GM19467 (cell line): ENCODE measurements at regions not wholly inside any gene's neighbourhood (a gene's known extent, or its start where the extent isn't known, plus 50 kb on each side); places are given as distances from the start of the nearest gene placed in this dataset.

Experiments used
- ATAC-seq: cut with Tn5 transposase; IDR thresholded peaks from one replicate; pipeline ENCODE4 v1.9.1; 2021; ENCODE audit warnings: mild to moderate bottlenecking, moderate library complexity; ENCODE audit not compliant: unreplicated experiment

DNA sequence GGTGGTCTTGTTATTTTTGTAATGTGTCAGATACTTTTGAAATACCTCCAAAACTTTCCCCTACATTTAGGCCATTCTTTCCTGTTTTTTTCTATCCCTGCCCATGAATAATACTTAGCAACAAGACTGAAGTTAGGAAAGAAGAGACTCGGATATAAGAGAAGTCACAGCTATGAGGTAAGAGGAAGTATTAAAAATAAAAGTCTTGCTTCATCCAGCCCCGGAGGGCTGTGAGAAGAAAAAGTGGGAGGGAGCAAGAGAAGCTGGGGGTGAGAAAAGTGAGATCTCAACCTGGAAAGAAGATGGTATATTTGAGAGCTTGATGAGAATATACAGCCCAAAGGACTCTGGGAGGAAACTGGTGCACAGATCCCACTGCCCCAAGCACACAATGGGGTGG is 213.5 kb upstream of the CDIN1 start:
- ATAC-seq, result no peak

DNA sequence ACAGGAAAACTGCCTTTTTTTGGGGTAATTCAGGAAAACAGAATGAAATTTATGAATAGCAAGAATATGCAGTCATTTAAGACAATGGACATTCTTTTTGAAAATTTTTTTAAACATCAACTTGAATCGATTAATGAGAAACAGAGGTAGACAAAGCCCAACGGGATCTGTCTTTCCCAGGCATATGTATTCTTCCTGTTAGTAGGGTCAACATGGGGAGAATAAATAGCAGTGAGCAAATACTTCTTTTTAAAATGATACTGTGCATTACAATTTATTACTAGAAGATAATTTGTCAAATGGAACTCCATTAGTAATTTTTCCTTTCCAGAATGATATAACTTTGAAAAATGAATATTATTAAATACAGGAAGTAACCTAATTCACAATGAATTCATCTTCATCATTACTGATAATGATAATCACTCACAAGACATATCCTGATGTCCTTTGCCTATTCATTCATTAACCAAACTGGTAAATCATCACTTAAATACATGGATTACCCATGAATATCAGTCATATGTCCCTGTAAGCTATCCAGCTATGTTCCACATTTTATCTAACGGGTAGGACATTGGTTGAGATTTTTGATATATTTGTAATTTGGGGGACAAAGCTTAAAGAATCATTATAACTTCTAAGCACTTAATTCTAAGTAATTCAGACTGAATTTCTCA is 209.2 kb upstream of the CDIN1 start:
- no peak for ATAC-seq

DNA sequence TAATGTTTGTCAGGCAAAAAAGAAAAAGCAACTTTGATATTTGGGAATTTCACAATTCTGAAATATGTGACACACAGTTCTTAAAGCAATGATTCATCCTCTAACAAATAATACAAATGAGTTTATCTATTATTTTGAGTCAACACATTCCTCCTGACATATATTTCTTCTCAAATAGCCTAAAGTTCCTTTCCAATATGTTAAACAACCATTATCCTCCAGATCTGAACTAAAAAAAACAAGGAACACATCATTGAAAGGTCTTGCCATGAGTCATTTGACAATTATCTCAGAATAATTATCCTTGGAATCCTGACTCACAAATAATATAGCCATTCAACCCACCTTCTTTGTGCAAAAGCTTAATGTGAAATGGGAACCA is 208.7 kb upstream of the CDIN1 start:
- no peak for ATAC-seq

DNA sequence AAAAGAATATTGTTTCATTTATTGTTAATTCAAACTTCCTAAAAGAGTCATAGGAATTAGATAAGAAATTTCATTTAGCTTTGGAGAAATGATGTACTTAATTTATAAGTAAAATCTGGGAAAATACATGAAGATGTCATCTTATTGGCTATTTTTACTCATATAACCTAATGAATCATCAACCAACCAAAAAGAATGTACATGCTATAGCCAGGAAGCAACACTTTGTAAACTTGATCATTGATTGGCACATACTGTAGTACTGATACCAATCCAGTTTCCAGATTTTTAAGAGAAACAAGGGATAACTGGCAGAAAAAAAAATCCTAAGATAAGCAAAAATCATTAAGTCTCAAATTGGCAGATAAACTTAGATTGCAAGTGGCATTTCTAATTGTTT is 207.9 kb upstream of the CDIN1 start:
- ATAC-seq, result no peak

DNA sequence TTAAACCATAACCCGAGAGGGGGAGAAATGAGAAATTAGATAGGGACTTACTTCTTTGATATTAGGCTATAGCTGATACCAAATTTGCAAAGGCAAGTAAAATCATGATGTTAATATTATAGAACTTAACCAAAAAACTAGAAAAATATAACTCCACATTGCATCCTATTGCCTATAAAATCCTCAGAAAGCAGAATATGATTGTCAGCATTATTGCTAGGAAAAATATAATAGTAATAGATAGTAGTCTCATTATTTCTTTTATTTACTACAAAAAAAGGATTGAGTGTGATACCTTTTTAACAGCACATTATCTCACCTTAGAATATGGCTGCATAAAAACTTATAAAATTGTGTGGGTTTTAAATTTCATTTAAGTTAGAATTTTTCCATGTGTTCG is 206.5 kb upstream of the CDIN1 start:
- ATAC-seq, result no peak

DNA sequence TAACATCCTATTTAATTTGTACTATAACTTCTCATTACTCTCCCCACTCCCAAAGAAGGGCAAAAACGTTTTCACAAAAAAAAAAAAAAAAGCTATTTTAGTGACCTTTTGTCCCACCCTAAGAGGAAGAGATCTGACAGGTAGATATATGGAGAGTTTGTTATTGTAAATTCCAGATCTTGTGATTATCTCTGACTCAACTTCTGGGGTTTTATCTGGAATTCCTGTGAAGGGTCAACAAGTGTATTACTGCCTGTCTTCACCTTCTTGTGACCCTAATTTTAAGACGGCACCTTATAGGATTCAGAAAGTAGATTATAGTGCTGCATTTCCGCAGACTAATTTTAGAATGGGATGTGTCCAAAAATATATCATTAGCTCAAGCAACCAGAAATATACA is 205.9 kb upstream of the CDIN1 start:
- ATAC-seq, result no peak

DNA sequence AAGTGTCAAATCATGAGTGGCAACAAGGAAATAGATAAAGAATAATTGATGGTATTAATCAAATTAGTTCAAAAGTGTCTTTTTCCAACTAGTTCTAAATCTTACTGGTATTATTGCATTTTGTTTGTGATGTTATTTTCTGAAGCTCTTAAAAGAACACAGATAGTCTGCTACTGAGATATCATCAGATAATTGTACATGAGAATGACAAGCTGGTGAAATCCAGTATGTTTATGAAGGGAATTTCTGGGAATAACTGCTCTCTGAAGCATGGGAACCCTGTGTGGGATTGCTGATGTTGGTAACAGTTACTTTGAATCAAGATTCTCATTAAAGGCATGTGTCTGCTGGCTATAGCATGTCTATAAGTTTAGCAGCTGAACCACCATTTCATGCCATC is 190.3 kb upstream of the CDIN1 start:
- no peak for ATAC-seq

DNA sequence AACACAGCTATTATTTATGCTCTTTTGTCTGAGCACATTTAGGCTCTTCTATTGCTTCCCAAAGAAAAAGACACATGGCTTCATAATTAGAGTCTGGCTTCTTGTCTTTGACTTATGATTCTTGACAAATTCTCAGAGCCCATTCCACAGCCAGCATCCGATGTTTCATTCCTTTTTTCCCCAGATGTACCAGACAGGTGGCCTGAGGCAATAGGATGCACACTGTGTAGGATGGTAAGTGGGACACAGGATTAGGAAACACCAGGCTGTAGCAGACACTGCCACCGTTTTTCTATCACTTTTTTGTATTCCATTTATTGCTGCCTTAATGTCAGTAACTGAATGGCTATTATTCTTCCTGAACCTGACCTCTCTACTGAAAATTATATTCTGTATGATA is 188.9 kb upstream of the CDIN1 start:
- no peak for ATAC-seq

DNA sequence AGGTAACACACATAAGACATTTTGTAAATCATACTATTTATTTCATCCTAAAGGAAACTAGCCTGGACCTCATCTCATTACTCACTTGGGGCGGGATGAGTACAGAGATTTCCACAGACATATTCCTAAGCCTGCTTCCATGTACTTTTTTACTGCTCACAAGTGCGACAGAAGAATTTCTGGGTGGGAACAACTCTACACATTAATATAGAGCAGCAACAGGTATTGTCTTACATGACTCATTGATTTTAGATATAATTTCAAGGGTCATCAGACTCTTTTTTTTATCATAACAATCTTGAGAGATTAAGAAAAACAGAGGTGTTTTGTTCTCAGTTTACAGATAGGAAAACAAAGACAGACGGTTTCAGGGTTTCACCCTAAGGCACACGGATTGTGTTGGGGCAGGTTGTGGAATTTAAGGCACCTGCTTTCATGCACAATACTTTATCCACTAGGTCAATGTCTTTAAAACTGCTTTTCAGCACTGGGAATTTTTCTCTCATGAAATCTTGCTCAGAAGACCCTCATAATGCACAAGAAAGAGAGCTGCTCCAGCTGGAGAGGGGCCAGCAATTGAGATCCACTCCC is 186.7 kb upstream of the CDIN1 start:
- ATAC-seq, result no peak

DNA sequence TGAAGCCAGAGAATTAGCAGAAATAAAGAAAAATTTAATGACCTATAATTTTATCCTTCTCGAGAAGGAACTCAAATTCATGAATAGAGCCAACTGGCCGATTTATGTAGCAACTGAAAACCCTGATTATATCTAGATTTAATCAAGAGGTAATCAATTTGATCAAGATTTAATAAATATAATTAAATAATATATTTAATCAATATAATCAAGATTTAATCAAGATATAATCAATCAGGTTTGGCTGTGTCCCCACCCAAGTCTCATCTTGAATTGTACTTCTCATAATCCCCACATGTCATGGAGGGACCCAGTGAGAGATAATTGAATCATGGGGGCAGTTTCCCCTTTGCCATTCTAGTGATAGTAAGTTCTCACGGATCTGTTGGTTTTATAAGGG is 181.2 kb upstream of the CDIN1 start:
- ATAC-seq, result no peak

DNA sequence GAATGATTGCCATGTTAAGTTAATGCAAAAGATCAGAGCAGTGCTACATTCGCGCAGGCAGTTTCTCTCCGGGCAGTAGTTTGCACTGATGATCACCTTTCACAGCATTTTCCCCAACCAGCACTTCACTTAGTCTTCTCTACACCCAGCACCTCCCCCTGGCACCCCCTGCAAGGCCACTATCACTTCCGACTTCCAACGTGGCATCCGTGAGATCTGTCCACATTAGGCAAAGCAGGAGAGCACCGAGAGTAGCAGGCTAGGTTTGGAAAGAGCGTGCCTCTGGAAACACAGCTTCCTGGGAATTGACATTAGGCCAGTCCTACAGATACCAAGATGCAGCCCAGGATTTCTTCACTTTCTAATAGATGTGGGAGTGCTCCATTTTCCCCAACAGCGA is 180.2 kb upstream of the CDIN1 start:
- no peak for ATAC-seq

DNA sequence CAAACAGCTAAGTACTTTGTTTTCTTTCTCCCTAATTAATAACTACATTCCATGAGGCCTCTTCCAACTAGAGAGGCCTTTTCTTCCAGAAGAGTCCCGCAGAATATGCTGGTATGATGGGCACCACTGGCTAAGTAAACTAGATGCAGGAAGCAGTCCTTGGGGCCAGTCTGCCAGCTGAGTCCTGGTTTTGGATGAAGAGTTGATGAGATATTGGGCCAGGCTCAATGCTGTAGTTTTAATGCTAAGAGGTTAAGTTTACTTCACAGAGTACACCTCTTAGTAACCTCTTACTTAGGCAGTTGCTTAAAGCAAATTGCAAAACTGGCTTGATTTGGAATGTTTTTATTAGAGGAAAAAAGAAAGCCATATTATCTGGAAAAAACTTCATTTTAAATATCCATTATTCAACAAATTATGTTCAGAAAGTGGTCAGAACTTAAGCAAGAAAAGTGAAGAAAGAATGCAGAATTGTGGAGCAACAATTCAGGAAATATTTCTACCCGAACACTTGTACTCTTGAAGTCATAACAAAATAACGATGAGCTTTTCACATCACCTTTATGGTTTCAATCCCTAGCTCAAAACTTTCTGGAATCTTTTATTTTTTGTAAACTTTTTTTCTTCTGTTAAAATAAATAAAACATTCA is 178.4 kb upstream of the CDIN1 start:
- no peak for ATAC-seq

DNA sequence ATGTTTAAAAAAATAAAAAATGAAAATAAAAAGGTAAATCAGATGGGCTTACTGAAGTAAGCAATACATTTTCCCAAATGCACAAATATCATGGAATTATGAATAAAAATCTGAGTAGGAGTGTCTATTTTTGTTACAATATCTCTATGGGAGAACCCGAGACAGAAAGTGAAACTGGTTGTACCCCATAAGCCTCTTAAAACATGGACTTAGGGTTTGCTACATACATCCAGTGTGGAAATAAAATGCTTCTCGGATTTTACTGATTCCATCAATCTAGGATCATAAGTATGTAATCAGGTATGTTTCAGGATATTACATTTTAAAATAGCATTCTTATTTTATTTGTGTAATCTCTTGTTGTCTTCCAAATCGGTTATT is 177.8 kb upstream of the CDIN1 start:
- no peak for ATAC-seq

DNA sequence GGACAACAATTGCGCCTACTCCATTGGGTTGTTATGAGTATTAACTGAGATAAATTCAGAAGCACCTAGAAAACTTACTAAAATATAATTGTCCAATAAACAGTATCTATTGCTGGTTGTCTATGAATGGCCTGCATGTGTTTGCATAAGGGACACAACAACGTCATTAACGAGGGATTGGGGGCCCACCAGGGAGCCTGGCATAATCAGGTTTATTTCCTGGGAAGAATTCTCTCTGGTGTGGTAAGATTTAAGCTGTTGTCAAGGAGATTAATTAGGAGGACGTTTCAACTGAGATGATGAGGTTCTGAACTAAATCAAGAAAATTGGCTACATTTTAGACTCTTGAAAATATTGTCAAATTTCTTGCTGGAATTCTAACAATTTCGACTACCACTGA is 176.1 kb upstream of the CDIN1 start:
- ATAC-seq, result no peak

DNA sequence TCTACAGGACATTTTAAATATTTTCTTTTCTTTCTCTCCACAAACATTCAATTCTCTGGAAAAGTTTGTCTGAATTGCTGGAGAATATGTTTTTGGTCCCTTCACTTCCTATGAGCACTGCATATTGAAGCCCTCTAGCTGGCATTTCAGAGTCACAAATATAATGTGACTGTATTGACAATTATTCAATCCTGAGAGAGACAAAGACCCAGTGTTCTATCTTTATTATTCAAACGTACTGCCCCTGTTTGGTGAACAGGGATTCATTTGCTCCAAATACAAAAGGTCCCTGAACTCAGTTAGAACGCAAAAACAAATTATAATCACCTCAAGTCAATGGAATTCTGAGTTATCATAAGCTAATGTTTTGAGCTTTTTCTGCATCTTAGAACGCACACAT is 173.1 kb upstream of the CDIN1 start:
- no peak for ATAC-seq

DNA sequence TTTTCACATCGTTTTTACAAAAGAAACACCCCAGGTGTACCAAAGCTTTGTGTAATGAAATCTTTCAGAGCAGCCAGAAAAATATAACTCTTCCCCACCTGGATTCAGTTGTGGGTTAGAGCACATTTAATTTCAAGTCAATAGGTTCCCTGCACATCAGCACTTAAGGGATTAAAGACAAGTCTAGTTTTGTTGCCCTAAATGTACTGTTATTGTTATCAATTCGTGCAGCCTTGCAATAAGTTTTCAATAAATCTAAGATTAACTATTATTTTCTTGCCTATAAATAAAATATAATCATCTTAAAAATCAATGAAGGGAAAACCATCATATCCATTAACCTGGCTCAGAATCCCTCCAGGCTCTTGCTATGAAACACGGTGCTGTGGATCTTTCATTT is 172.5 kb upstream of the CDIN1 start:
- ATAC-seq, result no peak

DNA sequence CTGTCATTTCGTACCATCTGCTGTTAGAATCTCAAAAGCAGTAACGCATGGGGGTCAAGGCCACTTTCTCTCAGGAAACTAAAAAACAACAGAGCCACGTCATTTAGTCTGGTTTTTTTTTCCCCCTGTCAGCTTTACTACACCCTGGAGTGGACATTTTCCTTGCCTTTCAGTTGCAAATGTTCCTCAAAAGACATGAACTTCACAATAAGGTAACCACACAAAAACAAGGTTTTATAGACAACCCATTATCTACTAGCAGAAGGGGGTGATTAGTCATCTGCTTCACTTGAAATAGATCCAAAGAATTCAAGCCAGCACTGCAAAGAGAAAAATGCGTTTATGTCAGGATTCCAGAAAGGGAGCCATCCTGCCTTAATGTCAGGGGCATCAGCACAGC is 171.8 kb upstream of the CDIN1 start:
- no peak for ATAC-seq

DNA sequence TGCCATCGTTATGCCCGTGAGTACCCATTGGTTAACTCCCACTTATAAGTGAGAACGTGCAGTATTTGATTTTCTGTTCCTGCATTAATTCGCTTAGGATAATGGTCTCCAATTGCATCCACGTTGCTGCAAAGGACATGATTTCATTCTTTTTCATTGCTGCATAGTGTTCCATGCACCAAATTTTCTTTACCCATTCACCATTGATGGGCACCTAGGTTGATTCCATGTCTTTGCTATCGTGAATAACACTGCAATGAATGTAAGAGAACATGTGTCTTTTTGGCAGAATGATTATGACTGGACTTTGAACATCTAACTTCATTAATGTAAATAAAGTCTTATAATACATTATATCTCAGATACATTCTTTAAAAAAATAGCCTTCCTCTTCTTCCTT is 169.6 kb upstream of the CDIN1 start:
- no peak for ATAC-seq

DNA sequence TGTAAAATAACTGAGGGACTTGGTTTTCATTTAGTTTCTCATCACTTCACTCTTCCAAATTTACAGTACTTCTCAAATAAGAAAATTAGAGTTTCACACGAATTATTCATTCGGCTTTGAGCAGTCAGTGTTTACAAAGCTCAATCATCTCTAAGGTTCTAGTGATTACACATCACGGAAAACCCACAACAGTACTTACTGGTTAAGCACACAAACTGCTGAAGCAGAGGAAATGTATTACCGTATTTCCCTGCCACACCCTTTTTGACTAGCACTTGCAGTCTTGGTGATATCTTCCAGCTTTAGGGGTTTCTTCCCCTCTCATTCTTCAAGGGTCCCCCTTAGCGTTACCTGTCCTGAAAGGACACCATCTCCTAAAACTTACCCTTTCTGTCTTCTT is 164.8 kb upstream of the CDIN1 start:
- no peak for ATAC-seq

DNA sequence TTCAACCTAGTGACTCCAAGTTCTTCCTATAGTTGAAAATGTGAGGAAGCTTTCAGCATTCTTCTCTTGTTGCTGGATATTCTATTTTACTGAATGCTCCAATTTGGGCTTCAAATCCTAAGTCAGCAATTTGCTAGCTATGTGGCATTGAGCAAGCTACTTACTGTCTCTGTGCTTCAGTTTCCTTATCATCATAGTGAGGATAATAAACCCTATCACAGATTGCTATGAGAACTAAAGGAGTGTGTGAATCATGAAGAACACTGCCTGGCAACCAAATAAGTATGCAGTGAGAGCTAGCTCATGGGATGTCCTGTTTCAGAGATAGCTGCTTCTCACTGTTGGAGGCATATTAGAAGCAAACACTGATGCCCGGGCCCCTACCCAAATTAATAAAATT is 163.8 kb upstream of the CDIN1 start:
- no peak for ATAC-seq

DNA sequence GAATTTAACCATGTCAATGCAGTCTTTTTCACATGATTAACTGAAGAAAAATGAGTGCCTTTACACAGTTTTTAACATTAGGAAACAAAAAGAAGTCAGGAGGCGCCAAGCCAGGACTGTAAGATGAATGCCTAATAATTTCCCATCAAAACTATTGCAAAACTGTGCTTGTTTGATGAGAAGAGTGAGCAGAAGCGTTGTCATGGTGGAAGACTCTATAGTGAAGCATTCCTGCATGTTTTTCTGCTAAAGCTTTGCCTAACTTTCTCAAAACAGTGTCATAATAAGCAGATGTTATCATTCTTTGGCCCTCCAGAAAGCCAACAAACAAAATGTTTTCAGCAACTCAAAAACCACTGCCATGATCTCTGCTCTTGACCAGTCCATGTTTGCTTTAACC is 156.8 kb upstream of the CDIN1 start:
- ATAC-seq, result no peak

DNA sequence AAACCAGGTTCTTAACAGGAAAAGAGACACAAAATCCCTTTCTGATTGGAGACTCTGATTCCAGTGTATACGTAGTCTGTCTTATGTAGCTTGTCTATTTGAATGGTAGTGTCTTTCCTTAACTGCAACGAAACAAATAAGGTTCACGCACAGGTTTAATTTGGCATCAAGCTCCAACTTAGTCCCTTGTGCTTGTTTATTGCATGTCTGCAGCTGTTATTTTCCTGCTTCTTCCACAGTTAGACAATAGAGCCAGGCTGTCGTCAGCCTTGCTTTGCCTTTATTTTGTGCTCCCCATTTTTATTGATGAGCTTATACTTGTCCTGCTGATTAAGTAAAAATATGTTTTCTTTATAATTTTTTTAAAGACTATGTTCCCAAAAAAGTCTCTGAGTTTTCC is 152.7 kb upstream of the CDIN1 start:
- no peak for ATAC-seq
